GM19025 (cell line): ENCODE measurements at regions not wholly inside any gene's neighbourhood (a gene's known extent, or its start where the extent isn't known, plus 50 kb on each side); places are given as distances from the start of the nearest gene placed in this dataset.

Source experiments
- ATAC-seq: cut with Tn5 transposase; IDR thresholded peaks from one replicate; pipeline ENCODE4 v1.9.1; 2021; ENCODE audit warnings: mild to moderate bottlenecking, low read depth, moderate library complexity; ENCODE audit not compliant: unreplicated experiment

GRCh38 chr2:104656571-104657163, 197.2 kb upstream of the POU3F3 start:
- no peak for ATAC-seq

GRCh38 chr2:104658144-104658835, 195.6 kb upstream of the POU3F3 start:
- no peak for ATAC-seq

GRCh38 chr2:104658904-104659591, 194.9 kb upstream of the POU3F3 start:
- no peak for ATAC-seq

- ATAC-seq = no peak
These were observed 192.9 kb upstream of the POU3F3 start for GRCh38 chr2:104660991-104661390.

GRCh38 chr2:104664672-104665071, 189.2 kb upstream of the POU3F3 start:
- no peak for ATAC-seq

- no peak for ATAC-seq
These were observed 185.3 kb upstream of the POU3F3 start for GRCh38 chr2:104668631-104669030.

- no peak for ATAC-seq
These were observed 180.7 kb upstream of the POU3F3 start for GRCh38 chr2:104673225-104673624.

- no peak for ATAC-seq
These were observed 175.7 kb upstream of the POU3F3 start for GRCh38 chr2:104678181-104678580.

- ATAC-seq = no peak
These were observed 168.3 kb upstream of the POU3F3 start for GRCh38 chr2:104685591-104685990.

- no peak for ATAC-seq
These were observed 166.8 kb upstream of the POU3F3 start for GRCh38 chr2:104687147-104687546.

GRCh38 chr2:104690255-104690984, 163.5 kb upstream of the POU3F3 start:
- no peak for ATAC-seq

GRCh38 chr2:104698276-104698675, 155.6 kb upstream of the POU3F3 start:
- no peak for ATAC-seq

- ATAC-seq = no peak
These were observed 152.5 kb upstream of the POU3F3 start for GRCh38 chr2:104701411-104701911.

GRCh38 chr2:104702031-104702850, 151.7 kb upstream of the POU3F3 start:
- no peak for ATAC-seq

GRCh38 chr2:104703669-104704068, 150.2 kb upstream of the POU3F3 start:
- no peak for ATAC-seq

- no peak for ATAC-seq
These were observed 149.2 kb upstream of the POU3F3 start for GRCh38 chr2:104704496-104705245.

GRCh38 chr2:104707056-104707455, 146.9 kb upstream of the POU3F3 start:
- no peak for ATAC-seq

GRCh38 chr2:104708967-104709366, 144.9 kb upstream of the POU3F3 start:
- ATAC-seq = no peak

- no peak for ATAC-seq
These were observed 137.9 kb upstream of the POU3F3 start for GRCh38 chr2:104716061-104716460.
